ENCODE measurements at regions not wholly inside any gene's neighbourhood (a gene's known extent, or its start where the extent isn't known, plus 50 kb on each side); places are given as distances from the start of the nearest gene placed in this dataset.

DNA sequence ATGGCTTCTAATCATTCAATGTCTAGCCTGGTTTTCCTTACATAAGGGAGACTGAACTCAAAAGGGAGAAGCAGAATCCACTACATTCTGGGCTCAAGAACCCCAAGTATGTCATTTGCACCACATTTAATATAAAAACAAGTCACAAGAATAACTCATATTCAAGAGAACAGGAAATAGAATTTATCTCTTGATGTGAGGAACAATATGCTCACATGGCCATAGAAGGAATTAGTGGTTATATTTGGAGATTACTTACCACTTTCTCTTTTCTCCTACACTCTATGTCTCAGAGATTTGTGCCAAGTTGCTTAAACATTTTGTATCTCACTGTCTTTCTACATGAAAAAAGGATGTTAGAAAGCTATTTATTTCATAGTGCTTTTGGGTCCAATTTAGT lies 922.6 kb upstream of the PABPC4L start:
- TF ChIP-seq, protein P1, sequence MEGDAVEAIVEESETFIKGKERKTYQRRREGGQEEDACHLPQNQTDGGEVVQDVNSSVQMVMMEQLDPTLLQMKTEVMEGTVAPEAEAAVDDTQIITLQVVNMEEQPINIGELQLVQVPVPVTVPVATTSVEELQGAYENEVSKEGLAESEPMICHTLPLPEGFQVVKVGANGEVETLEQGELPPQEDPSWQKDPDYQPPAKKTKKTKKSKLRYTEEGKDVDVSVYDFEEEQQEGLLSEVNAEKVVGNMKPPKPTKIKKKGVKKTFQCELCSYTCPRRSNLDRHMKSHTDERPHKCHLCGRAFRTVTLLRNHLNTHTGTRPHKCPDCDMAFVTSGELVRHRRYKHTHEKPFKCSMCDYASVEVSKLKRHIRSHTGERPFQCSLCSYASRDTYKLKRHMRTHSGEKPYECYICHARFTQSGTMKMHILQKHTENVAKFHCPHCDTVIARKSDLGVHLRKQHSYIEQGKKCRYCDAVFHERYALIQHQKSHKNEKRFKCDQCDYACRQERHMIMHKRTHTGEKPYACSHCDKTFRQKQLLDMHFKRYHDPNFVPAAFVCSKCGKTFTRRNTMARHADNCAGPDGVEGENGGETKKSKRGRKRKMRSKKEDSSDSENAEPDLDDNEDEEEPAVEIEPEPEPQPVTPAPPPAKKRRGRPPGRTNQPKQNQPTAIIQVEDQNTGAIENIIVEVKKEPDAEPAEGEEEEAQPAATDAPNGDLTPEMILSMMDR (IDR thresholded peaks at IDR 0.05), result no peak
- TF ChIP-seq POLR2A (IDR thresholded peaks at IDR 0.05), result no peak
